ENCODE measurements at regions not wholly inside any gene's neighbourhood (a gene's known extent, or its start where the extent isn't known, plus 50 kb on each side); places are given as distances from the start of the nearest gene placed in this dataset.

GRCh38 chr5:130550562-130550928 is 614.5 kb downstream of the HINT1 start:
- Histone ChIP-seq H3K4me1 (ENCODE audit: insufficient read depth) (no peaks in the 10 kb centered on the region), H3K4me2 (no peak overlapping the region), H2AFZ (no peak overlapping the region), H3K79me2 (no peaks in the 10 kb centered on the region), H3K4me3 (no peak overlapping the region), H4K20me1 (ENCODE audit: insufficient read depth, poor library complexity, severe bottlenecking) (no peaks in the 10 kb centered on the region), H3K27me3 (no peaks in the 10 kb centered on the region), H3K27ac (no peak overlapping the region), H3K9me2 (replicated peaks; ENCODE audit: insufficient read depth) (no peaks in the 10 kb centered on the region), H3K36me3 (replicated peaks; ENCODE audit: insufficient read depth, low read depth) (no peaks in the 10 kb centered on the region), H3K9me3 (ENCODE audit: low read depth) (no peaks in the 10 kb centered on the region)
- WGBS (ENCODE audit: low lambda C conversion rate, missing lambda C conversion rate), result 80% methylated on average over 2 of the region's 2 CpGs
- no peak for DNase-seq (ENCODE audit: low spot score)
- TF ChIP-seq EZH2phosphoT487 (IDR thresholded peaks at IDR 0.05; ENCODE audit: low read depth, severe bottlenecking, unreplicated experiment), result no peak
- no peak for TF ChIP-seq CTCF (IDR thresholded peaks at IDR 0.05; ENCODE audit: poor library complexity)
- no peak for TF ChIP-seq EZH2 (IDR thresholded peaks at IDR 0.05; ENCODE audit: borderline replicate concordance)

- no peak for DNase-seq (ENCODE audit: low spot score)
- TF ChIP-seq EZH2phosphoT487 (IDR thresholded peaks at IDR 0.05; ENCODE audit: low read depth, severe bottlenecking, unreplicated experiment) (no peak), EZH2 (IDR thresholded peaks at IDR 0.05; ENCODE audit: borderline replicate concordance) (no peak), CTCF (IDR thresholded peaks at IDR 0.05; ENCODE audit: poor library complexity) (no peak)
- Histone ChIP-seq H3K4me1 (ENCODE audit: insufficient read depth) (no peaks in the 10 kb centered on the region), H3K4me3 (no peak overlapping the region), H3K4me2 (no peak overlapping the region), H3K9me2 (replicated peaks; ENCODE audit: insufficient read depth) (no peaks in the 10 kb centered on the region), H3K27ac (no peak overlapping the region), H2AFZ (no peak overlapping the region), H3K27me3 (no peaks in the 10 kb centered on the region), H4K20me1 (ENCODE audit: insufficient read depth, poor library complexity, severe bottlenecking) (no peaks in the 10 kb centered on the region), H3K79me2 (no peaks in the 10 kb centered on the region), H3K9me3 (ENCODE audit: low read depth) (no peaks in the 10 kb centered on the region), H3K36me3 (replicated peaks; ENCODE audit: insufficient read depth, low read depth) (no peaks in the 10 kb centered on the region)
- 80% methylated on average over 5 of the region's 5 CpGs for WGBS (ENCODE audit: low lambda C conversion rate, missing lambda C conversion rate)
These were observed 615.0 kb downstream of the HINT1 start for GRCh38 chr5:130549884-130550561.

GRCh38 chr5:130546211-130546610 is 618.8 kb downstream of the HINT1 start:
- Histone ChIP-seq H3K79me2 (no peaks in the 10 kb centered on the region), H3K4me3 (no peak overlapping the region), H3K9me2 (replicated peaks; ENCODE audit: insufficient read depth) (no peaks in the 10 kb centered on the region), H3K27ac (no peak overlapping the region), H3K36me3 (replicated peaks; ENCODE audit: insufficient read depth, low read depth) (no peaks in the 10 kb centered on the region), H3K4me2 (no peak overlapping the region), H2AFZ (no peak overlapping the region), H3K9me3 (ENCODE audit: low read depth) (no peaks in the 10 kb centered on the region), H3K27me3 (no peaks in the 10 kb centered on the region), H3K4me1 (ENCODE audit: insufficient read depth) (no peaks in the 10 kb centered on the region), H4K20me1 (ENCODE audit: insufficient read depth, poor library complexity, severe bottlenecking) (no peaks in the 10 kb centered on the region)
- TF ChIP-seq EZH2phosphoT487 (IDR thresholded peaks at IDR 0.05; ENCODE audit: low read depth, severe bottlenecking, unreplicated experiment) (no peak), EZH2 (IDR thresholded peaks at IDR 0.05; ENCODE audit: borderline replicate concordance) (no peak), CTCF (IDR thresholded peaks at IDR 0.05; ENCODE audit: poor library complexity) (no peak)
- no peak for DNase-seq (ENCODE audit: low spot score)
- WGBS (ENCODE audit: low lambda C conversion rate, missing lambda C conversion rate), result 62% methylated on average over 1 of the region's 1 CpG

Measured in hepatocyte (in vitro differentiated cells).